Upper lobe of right lung (tissue), 1 donor: ENCODE measurements at regions not wholly inside any gene's neighbourhood (a gene's known extent, or its start where the extent isn't known, plus 50 kb on each side); places are given as distances from the start of the nearest gene placed in this dataset.

Source experiments
- ATAC-seq: fragments of 200-7000 bp; cut with Tn5 transposase; one replicate; pipeline ENCODE4 v1.9.1; 2020; ENCODE audit warnings: mild to moderate bottlenecking, moderate library complexity
- DNase-seq: peaks from one replicate; pipeline ENCODE4 v3.0.0-alpha.2; 2020
- H3K27ac ChIP-seq: fragments of 200-600 bp; one replicate; pipeline ENCODE4 v1.8.0; 2022
- H3K27me3 ChIP-seq: fragments of 200-600 bp; one replicate; pipeline ENCODE4 v1.8.0; 2022; ENCODE audit warnings: mild to moderate bottlenecking
- H3K36me3 ChIP-seq: fragments of 200-600 bp; one replicate; pipeline ENCODE4 v1.8.0; 2022
- H3K4me1 ChIP-seq: fragments of 200-600 bp; one replicate; pipeline ENCODE4 v1.8.0; 2022
- H3K4me3 ChIP-seq: fragments of 200-600 bp; one replicate; pipeline ENCODE4 v1.8.0; 2022; ENCODE audit warnings: mild to moderate bottlenecking
- H3K9me3 ChIP-seq: fragments of 200-600 bp; one replicate; pipeline ENCODE4 v1.8.0; 2022
- CTCF ChIP-seq: fragments of 200-600 bp; IDR thresholded peaks from one replicate; pipeline ENCODE4 v1.8.0; 2022; ENCODE audit warnings: antibody characterized with exemption
- intact Hi-C: fragments of 100-400 bp; cut with DNase I; formaldehyde crosslinking; loops from one replicate; pipeline ENCODE4 v1.11.0; 2022
- donor health status: DM: no; HTN: yes; CAD: no; lungs with severe emphysema.

- no peaks in the 10 kb centered on the region for H3K27me3 ChIP-seq
- no peaks in the 10 kb centered on the region for H3K9me3 ChIP-seq
- no peak overlapping the region for H3K4me3 ChIP-seq
- DNase-seq: no peak
- no peaks in the 10 kb centered on the region for H3K4me1 ChIP-seq
- intact Hi-C loops: no loop called here
- no peak for ATAC-seq
- no peaks in the 10 kb centered on the region for H3K36me3 ChIP-seq
- H3K27ac ChIP-seq: no peak overlapping the region
- TF ChIP-seq CTCF: no peak
Observed at GRCh38 chr5:124353016-124353415, 393.4 kb downstream of the ZNF608 start.

- H3K4me3 ChIP-seq: no peak overlapping the region
- intact Hi-C loops: no loop called here
- no peaks in the 10 kb centered on the region for H3K9me3 ChIP-seq
- H3K27ac ChIP-seq: no peak overlapping the region
- H3K27me3 ChIP-seq: no peaks in the 10 kb centered on the region
- DNase-seq: no peak
- no peaks in the 10 kb centered on the region for H3K4me1 ChIP-seq
- H3K36me3 ChIP-seq: no peaks in the 10 kb centered on the region
- TF ChIP-seq CTCF: no peak
- ATAC-seq: no peak
Observed at GRCh38 chr5:124352312-124352711, 394.1 kb downstream of the ZNF608 start.

DNA sequence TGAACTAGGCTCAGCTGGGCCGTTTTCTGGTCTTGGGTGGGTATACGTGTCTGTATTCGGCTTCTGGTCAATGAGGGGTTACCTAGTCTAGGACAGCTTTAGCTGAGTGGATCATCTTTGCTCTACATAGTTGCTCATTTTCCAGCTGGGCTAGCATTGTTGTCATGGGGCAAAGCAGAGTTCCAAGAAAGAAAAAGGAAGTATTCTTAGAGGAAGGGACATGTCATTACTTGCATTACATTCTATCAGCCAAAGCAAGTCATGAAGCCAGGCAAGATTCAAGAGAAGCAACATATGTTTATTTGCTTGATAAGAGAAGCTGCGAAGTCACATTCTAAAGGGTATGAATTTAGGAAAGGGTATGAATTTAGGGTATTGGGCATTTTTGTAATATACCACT is 396.5 kb downstream of the ZNF608 start:
- Histone ChIP-seq H3K27ac (no peak overlapping the region), H3K4me3 (no peak overlapping the region), H3K27me3 (no peaks in the 10 kb centered on the region), H3K4me1 (no peaks in the 10 kb centered on the region), H3K9me3 (no peaks in the 10 kb centered on the region), H3K36me3 (no peaks in the 10 kb centered on the region)
- no peak for TF ChIP-seq CTCF
- intact Hi-C loops: no loop called here
- no peak for ATAC-seq
- DNase-seq: no peak

DNA sequence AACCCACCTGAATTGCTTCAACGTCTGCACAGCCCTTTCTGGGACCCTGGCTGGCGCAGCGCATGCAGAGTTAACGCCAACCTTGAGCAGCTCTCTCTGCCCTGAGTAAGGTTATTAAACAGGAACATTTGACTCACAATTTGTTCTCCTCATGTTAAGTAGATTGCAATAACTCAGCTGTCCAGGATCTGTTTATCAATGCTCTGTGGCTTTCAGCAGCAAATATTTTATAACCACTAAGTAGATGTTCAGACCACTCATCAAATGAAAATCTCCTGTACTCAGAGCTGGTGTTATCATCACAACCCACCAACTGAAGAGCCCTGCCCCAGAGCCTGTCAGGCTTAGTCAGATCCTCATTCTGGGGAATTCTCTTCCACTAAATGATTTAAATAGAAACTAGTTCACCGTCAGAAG is 403.0 kb downstream of the ZNF608 start:
- H3K27ac ChIP-seq: no peak overlapping the region
- intact Hi-C loops: no loop called here
- ATAC-seq (peak; percentile 48), DNase-seq (no peak)
- H3K4me1 ChIP-seq: peaks cover 25% of the 10 kb centered on the region
- no peaks in the 10 kb centered on the region for H3K9me3 ChIP-seq
- TF ChIP-seq CTCF: no peak
- no peak overlapping the region for H3K4me3 ChIP-seq
- no peaks in the 10 kb centered on the region for H3K36me3 ChIP-seq
- H3K27me3 ChIP-seq: no peaks in the 10 kb centered on the region

DNA sequence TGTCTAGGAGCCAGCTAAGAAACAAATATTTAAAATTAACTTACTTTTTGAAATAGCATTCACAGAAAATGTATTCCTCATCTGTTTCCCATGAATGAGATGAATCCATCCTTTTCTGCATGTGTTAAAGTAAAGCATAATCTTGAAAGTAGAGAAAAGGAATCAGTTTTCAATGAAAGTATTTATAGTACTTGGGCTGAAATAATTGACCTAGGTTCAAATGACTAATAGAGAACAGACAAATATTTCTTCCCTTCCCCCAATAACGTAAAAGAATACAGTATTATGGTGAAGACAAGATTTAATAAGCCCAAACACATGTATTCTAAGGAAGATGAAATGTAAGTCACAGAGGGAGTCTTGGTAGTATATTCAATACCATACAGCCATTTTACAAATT is 403.5 kb downstream of the ZNF608 start:
- Histone ChIP-seq H3K4me1 (peaks cover 25% of the 10 kb centered on the region), H3K27ac (no peak overlapping the region), H3K4me3 (no peak overlapping the region), H3K9me3 (no peaks in the 10 kb centered on the region), H3K27me3 (no peaks in the 10 kb centered on the region), H3K36me3 (no peaks in the 10 kb centered on the region)
- no peak for DNase-seq
- intact Hi-C loops: no loop called here
- no peak for ATAC-seq
- no peak for TF ChIP-seq CTCF

DNA sequence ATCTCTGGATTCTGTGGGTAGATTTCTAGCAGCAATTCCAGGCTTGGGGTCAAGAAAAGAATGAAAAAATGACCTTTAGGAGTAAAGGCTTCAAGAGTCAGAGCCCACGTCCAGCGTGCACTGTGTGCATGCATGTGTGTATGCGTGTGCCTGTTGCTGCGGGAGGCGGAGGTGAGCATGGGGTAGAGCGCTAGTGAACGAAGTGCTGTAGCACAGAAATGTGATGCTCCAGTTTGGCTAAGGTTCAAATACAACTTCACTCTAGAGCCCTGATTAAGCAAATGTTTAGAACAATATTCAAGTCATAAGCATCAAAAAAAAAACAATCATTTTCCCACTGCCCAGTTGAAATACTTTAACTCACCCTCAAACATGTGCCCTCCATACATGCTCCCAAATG is 403.9 kb downstream of the ZNF608 start:
- peak; percentile 35 for ATAC-seq
- no peak overlapping the region for H3K4me3 ChIP-seq
- TF ChIP-seq CTCF: no peak
- no peaks in the 10 kb centered on the region for H3K36me3 ChIP-seq
- H3K27ac ChIP-seq: no peak overlapping the region
- no peaks in the 10 kb centered on the region for H3K9me3 ChIP-seq
- H3K27me3 ChIP-seq: no peaks in the 10 kb centered on the region
- intact Hi-C loops: no loop called here
- peaks cover 25% of the 10 kb centered on the region for H3K4me1 ChIP-seq
- DNase-seq: no peak
